A172 (cell line): ENCODE measurements at regions not wholly inside any gene's neighbourhood (a gene's known extent, or its start where the extent isn't known, plus 50 kb on each side); places are given as distances from the start of the nearest gene placed in this dataset.
"Not testable (repeated sequence)": the region's sequence is repeated elsewhere in the genome, so short reads cannot be mapped to it uniquely, and the experiment has no call there.

ENCODE experiments used
- DNase-seq: peaks from one replicate; pipeline ENCODE4 v3.0.0-alpha.2; 2015; ENCODE audit warnings: low spot score

DNA sequence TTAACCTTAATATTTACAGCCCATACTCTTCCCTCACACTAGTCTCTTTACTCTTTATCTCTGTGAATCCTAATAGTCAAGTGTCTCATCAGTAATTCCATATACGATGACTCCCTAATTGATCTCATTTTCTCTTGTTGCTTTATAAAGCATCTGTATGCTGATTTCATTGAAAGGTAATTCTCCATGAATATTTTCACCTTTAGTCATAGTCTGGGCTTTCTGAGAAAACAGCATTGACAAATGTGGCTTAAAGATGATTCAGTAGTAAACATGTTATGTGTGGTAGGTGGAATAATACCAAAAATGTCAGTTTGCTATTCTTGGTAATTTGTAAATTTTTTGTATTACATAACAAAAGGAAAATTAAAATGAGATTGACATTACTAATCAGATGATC lies 1176.5 kb downstream of the NCAM2 start:
- no peak for DNase-seq

DNA sequence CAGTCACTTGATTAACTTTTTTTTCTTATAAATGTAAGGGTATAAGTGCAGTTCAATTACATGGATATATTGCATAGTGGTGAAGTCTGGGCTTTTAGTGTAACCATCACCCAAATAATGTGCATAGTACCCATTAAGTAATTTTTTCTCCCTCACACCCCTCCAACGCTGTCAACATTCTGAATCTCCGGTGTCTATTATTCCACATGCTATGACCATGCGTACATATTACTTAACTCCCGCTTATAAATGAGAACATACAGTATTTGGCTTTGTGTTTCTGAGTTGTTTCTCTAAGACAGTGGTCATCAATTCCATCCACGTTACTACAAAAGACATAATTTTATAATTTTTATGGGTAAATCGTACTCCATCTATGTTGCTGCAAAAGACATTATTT lies 1191.1 kb downstream of the NCAM2 start:
- DNase-seq = no peak

DNA sequence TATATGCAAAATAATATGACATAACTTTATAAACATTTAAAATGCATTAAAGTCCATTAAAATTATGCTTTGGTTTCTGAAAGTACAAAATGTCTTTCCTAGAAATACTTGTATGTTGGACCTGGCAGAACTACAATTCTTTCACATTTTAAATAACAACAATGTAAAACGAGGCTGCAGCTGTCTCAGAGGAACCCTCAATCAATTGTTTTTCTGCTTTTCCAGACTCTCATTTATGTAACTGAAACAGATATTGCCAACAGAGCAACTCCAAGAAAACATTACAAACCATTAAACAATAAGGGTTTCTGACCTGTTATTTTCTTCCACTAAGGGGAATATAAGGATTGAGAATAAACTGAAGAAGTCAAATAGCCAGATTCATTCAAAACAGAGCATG lies 1193.4 kb downstream of the NCAM2 start:
- no peak for DNase-seq

- DNase-seq = no peak
Measured at GRCh38 chr21:22192766-22193165, 1194.6 kb downstream of the NCAM2 start.

DNA sequence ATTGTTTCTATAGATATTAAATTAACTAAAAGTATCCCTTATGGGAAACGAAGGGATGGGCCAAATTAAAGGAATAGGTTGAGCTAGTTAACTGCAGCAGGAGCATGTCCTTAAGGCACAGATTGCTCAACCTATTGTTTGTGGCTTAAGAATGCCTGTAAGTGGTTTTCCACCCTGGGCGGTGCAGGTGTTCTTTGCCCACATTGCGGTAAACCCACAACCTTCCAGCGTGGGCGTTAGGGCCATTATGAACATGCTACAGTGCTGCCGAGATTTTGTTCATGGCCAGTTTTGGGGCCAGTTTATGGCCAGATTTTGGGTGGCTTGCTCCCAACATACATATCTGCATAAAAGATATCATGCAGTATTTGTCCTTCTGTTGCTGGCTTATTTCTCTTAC lies 1196.8 kb downstream of the NCAM2 start:
- not testable (repeated sequence) for DNase-seq

- DNase-seq = no peak
Measured at GRCh38 chr21:22200378-22201092, 1202.3 kb downstream of the NCAM2 start.

DNA sequence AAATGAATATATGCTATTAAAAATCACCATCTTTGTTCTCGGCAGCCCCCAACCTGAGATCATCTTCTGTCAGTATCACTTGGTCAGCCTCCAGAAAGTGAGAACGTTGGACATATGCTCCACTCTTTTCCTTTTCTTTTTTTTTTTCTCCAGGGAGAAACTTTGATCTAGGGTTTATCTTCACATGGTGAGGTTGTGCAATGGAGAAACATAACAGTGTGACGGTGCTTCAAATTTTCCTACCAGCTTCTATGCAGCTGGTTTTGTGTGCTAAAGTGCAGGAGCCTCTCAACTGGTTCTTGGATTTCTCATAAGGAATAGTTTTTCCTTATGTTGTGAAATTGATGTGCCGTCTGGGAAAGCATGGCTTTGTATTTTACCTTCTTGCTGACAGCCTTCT lies 1202.9 kb downstream of the NCAM2 start:
- DNase-seq = no peak

GRCh38 chr21:22201669-22202068 lies 1203.5 kb downstream of the NCAM2 start:
- DNase-seq = no peak

DNA sequence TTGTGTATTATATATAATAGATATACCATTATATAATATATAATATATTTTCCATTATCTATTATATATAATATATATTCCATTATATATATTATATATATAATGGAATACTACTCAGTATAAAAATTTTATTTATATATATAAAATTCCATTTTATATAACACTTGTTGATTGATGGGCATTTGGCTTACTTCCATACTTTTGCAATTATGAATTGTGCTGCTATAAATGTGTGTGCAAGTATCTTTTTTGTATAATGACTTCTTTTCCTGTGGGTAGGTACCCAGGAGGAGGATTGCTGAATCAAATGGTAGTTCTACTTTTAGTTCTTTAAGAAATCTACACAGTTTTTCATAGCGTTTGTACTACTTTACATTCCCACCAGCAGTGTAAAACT lies 1211.1 kb downstream of the NCAM2 start:
- DNase-seq = no peak

DNA sequence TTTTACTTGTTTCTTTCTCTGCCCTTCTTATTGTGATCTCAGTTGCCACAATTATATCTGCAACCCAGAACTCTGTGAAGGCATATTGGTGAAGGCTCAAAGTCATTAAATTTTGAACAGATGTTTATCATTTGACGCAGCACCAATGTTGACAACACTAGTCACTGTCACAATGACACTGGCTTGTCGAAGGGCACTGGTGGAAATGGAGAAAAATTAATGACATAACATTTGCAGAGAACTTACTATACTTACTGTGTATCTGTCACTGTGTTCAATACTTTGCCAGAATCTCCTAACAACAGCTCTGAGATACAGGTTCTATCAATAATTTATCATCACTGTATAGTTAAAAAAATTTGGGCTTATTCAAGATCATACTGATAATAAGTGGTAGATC lies 1213.7 kb downstream of the NCAM2 start:
- no peak for DNase-seq

GRCh38 chr21:22223385-22223784 lies 1225.2 kb downstream of the NCAM2 start:
- DNase-seq = no peak

- no peak for DNase-seq
Measured at GRCh38 chr21:22224261-22224660, 1226.1 kb downstream of the NCAM2 start.

DNA sequence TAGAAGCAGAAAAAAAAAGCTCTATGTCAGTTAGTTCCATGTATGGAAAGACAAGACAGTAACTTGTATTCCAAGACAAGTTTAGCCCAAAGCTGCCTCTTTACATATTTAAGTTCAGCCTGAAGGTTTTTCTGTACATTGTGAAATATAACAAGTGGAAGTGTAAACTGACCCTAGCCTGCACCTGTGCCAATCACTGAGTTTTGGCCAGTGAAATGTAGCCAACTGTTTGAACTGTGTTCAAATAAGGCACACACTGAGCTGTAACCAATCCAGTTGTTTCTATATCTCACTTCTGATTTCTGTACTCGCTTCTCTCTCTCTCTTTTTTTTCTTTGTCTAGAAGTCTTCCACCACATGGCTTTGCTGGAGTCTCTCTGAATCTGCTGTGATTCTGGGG lies 1227.1 kb downstream of the NCAM2 start:
- no peak for DNase-seq

DNA sequence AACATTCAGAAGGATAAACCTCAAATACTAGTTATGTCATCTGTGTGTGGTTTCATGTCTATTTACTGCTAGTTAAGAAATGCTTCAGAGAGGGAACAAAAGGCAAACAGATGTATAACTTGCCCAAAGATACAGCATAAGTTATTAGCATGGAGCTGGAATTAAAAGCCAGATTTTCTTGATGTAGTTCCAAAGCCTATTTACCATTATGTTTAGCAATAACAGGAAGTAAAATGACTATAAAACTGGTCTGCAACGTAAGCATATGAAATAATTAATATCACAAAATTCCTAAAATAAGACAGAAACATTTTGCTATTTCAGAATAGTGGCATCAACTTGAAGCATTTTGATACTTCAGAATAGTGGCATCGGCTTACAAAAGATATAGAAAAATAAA lies 1232.8 kb downstream of the NCAM2 start:
- DNase-seq = no peak

- peak; percentile 2 for DNase-seq
Measured at GRCh38 chr21:22235866-22236590, 1237.8 kb downstream of the NCAM2 start.

GRCh38 chr21:22244516-22244915 lies 1246.3 kb downstream of the NCAM2 start:
- no peak for DNase-seq

GRCh38 chr21:22250355-22250754 lies 1252.1 kb downstream of the NCAM2 start:
- DNase-seq = no peak

DNA sequence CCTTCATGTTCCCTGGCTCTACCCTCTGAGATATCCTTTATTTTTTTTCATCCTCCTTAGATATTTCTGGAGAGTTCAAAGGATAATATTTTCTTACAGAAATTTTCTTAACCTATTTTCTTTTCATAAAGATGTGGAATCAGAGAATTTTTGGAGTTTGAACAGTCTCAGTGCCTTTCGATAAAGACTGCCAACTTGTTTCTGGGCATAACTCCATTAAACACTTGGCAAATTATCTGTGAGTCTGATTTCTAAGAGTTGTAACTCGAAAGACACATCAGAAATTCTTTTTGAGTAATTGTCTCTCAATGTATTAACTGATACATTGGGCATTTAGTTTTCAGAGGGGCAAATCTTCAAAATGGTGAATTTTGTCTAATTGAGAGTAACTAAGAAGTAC lies 1255.6 kb downstream of the NCAM2 start:
- DNase-seq = no peak

DNA sequence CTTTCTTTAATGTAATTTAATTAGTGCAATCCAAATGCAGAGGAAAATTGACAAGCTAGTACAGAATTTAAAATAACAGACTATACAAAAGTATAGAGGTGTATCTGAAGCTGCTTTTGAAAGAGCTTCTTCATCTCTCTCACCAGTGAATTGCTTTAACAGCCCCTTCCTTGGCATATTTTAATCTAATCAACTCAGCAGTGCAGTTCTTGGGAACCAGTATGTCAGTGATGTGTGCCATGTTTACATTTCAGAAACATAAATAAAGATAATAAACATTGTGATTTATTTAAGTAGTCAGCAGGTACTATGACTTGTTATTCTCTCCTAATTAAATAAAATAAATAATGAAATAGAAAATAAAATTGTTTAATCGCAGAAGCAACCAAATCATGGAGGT lies 1260.6 kb downstream of the NCAM2 start:
- DNase-seq = no peak

DNA sequence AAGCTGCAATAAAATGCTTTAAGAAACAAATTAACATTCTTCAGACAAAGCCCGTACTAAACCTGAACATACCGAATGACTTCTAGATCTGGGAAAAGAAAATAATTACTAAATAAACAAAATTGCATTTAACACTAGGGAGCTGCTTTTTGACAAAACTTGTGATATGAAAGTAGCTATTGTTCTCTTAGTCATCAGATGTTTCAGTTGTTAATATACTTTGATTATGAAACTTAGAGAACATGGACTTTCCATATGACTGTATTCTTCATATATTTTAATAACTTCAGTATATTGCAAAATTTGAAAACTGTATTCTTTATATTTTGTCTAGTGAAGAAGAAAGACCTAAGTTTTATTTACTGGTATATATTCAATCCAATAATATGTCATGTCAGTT lies 1262.1 kb downstream of the NCAM2 start:
- DNase-seq = no peak

GRCh38 chr21:22263890-22264289 lies 1265.7 kb downstream of the NCAM2 start:
- DNase-seq = no peak

DNA sequence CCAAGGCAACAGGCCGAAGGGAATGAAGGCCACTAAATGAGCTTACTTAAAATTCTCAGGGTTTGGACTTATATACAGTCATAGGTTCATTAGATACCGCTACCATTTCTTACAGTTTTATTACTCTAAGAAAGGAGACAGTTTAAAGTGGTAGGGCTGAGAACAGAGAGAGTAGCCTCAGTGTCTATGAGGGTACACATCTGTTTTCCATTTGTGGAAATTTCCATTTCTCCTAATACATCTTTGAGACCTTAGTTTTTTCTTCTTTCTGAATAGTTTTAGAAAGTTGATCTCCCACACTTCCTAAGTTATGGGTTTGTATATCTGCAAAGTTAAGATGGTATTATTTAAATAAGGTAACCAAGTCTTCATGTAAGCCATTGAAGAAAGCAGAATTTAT lies 1279.1 kb downstream of the NCAM2 start:
- DNase-seq = no peak

- DNase-seq = no peak
Measured at GRCh38 chr21:22278366-22278765, 1280.2 kb downstream of the NCAM2 start.

GRCh38 chr21:22280851-22281250 lies 1282.6 kb downstream of the NCAM2 start:
- DNase-seq = no peak
